ENCODE measurements at regions not wholly inside any gene's neighbourhood (a gene's known extent, or its start where the extent isn't known, plus 50 kb on each side); places are given as distances from the start of the nearest gene placed in this dataset.
"Not testable (repeated sequence)": the region's sequence is repeated elsewhere in the genome, so short reads cannot be mapped to it uniquely, and the experiment has no call there.

GRCh38 chr5:91243286-91243685 is 139.8 kb downstream of the ARRDC3 start:
- DNase-seq (ENCODE audit: low read depth): no peak

GRCh38 chr5:91241460-91241859 is 141.7 kb downstream of the ARRDC3 start:
- not testable (repeated sequence) for DNase-seq (ENCODE audit: low read depth)

GRCh38 chr5:91240175-91240574 is 142.9 kb downstream of the ARRDC3 start:
- DNase-seq (ENCODE audit: low read depth): no peak

GRCh38 chr5:91235271-91235694 is 147.8 kb downstream of the ARRDC3 start:
- no peak for DNase-seq (ENCODE audit: low read depth)

- no peak for DNase-seq (ENCODE audit: low read depth)
These were observed 150.6 kb downstream of the ARRDC3 start for GRCh38 chr5:91232523-91232922.

GRCh38 chr5:91229031-91229727 is 153.9 kb downstream of the ARRDC3 start:
- no peak for DNase-seq (ENCODE audit: low read depth)

- DNase-seq (ENCODE audit: low read depth): no peak
These were observed 154.9 kb downstream of the ARRDC3 start for GRCh38 chr5:91228188-91228587.

- DNase-seq (ENCODE audit: low read depth): peak; percentile 27
These were observed 157.1 kb downstream of the ARRDC3 start for GRCh38 chr5:91225848-91226686.

GRCh38 chr5:91224969-91225368 is 158.1 kb downstream of the ARRDC3 start:
- DNase-seq (ENCODE audit: low read depth): no peak

- DNase-seq (ENCODE audit: low read depth): no peak
These were observed 158.7 kb downstream of the ARRDC3 start for GRCh38 chr5:91224456-91224855.

GRCh38 chr5:91223886-91224285 is 159.2 kb downstream of the ARRDC3 start:
- no peak for DNase-seq (ENCODE audit: low read depth)

- DNase-seq (ENCODE audit: low read depth): no peak
These were observed 160.6 kb downstream of the ARRDC3 start for GRCh38 chr5:91222482-91222881.

GRCh38 chr5:91221917-91222316 is 161.2 kb downstream of the ARRDC3 start:
- no peak for DNase-seq (ENCODE audit: low read depth)

GRCh38 chr5:91219803-91220371 is 163.2 kb downstream of the ARRDC3 start:
- DNase-seq (ENCODE audit: low read depth): no peak

GRCh38 chr5:91219091-91219802 is 163.9 kb downstream of the ARRDC3 start:
- no peak for DNase-seq (ENCODE audit: low read depth)

GRCh38 chr5:91217859-91218258 is 165.3 kb downstream of the ARRDC3 start:
- DNase-seq (ENCODE audit: low read depth): no peak

GRCh38 chr5:91214571-91214970 is 168.5 kb downstream of the ARRDC3 start:
- no peak for DNase-seq (ENCODE audit: low read depth)
